ENCODE measurements at regions not wholly inside any gene's neighbourhood (a gene's known extent, or its start where the extent isn't known, plus 50 kb on each side); places are given as distances from the start of the nearest gene placed in this dataset.
A peak's percentile ranks its signal among the peaks of the same experiment; 100 is the strongest.

- no peak for DNase-seq
Observed at GRCh38 chrX:43589735-43590134, 66.4 kb upstream of the MAOA start.

GRCh38 chrX:43590150-43590549 lies 65.9 kb upstream of the MAOA start:
- no peak for DNase-seq

GRCh38 chrX:43592597-43592996 lies 63.5 kb upstream of the MAOA start:
- no peak for DNase-seq

GRCh38 chrX:43595931-43596330 lies 60.2 kb upstream of the MAOA start:
- DNase-seq: peak; percentile 40

DNA sequence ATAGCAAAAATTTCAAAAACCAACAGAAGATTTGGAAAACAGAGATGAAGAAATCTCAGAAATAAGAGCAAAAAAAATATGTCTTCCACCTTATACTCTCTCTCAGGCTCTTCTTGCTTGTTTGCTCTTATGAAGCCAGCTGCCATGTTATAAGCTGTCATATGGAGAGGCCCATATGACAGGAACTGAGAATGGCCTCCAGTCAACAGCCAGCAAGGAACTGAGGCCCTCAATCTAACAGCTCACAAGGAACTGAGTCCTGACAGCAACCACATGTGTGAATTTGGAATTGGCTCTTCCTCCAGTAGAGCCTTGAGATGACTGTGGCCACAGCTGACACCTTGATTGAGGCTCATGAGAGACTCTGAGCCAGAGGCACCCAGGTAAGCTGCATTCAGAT lies 51.3 kb upstream of the MAOA start:
- no peak for DNase-seq

DNA sequence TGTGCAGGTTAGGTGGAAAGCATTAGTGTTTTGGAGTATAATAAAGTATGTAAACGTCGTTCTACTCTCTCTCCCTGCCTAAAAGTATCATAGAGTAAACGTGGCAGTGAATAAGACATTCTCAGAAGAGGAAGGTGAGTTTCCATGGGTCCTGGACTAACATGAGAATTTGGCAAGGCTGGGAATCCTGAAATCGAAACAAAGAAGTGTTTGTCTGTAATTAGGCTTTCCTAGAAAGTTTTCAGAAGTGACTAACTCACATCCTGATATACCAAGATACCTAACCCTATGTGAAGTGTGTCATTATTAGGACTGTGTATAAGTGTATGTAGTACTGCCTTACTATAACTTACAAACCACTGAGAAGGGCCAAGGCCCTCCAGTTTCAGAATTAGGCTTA lies 50.7 kb upstream of the MAOA start:
- no peak for DNase-seq

Measured in inflammatory macrophage treated with lipopolysaccharide for 4 hours (primary cell).